ENCODE measurements at regions not wholly inside any gene's neighbourhood (a gene's known extent, or its start where the extent isn't known, plus 50 kb on each side); places are given as distances from the start of the nearest gene placed in this dataset.
"Not testable (repeated sequence)": the region's sequence is repeated elsewhere in the genome, so short reads cannot be mapped to it uniquely, and the experiment has no call there.

DNA sequence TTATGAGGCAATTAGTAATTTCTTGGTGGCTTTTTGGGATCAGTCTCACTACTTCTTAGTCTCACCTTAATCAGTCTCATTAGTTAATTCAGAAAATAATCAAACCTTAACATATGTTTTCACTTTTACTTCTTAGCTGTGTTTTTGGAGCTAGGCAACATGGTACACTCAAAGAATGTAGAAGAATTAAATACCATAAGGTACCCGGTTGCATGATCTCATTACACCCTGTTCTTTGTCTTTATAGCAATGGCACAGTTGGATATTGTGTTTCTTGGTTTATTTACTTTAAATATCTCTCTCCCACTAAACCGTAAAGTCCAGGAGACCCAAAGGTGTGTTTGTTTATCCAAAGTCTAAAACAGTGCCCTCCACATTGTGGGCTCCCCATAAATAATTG is 132.3 kb downstream of the TNFSF18 start:
- DNase-seq (ENCODE audit: low spot score): no peak

DNA sequence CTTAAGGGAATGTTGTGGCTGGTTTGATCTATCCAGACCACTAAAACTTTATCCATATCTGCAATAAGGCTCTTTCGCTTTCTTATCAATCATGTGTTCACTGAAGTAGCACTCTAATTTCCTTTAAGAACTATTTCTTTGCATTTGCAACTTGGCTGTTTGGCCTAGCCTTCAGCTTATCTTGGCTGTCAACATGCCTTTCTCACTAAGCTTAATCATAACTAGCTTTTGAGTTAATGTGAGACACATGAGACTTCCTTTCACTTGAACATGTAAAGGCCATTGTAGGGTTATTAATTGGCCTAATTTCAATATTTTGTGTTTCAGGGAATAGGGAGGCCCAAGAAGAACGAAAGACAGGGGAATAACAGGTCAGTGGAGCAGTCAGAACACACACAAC is 124.7 kb downstream of the TNFSF18 start:
- no peak for DNase-seq (ENCODE audit: low spot score)

DNA sequence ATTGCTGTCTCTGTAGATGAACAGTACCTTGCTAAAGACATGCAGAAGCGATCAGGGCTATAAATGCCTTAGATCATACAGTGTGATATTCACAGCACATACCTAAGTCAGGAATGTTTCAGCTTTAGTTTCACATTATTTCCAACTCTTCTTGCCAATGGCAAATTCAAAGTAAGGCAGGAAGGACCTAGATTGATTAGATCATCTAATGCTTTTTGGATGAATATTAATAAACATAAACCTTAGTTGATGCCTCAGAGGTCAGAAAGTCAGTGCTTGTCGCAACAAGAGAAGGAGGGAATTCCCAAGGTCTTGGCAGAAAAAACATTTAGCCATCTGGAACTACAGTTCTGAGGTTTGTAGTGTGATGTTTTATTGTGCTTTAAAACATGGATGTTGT is 122.3 kb downstream of the TNFSF18 start:
- DNase-seq (ENCODE audit: low spot score): peak; percentile 22

DNA sequence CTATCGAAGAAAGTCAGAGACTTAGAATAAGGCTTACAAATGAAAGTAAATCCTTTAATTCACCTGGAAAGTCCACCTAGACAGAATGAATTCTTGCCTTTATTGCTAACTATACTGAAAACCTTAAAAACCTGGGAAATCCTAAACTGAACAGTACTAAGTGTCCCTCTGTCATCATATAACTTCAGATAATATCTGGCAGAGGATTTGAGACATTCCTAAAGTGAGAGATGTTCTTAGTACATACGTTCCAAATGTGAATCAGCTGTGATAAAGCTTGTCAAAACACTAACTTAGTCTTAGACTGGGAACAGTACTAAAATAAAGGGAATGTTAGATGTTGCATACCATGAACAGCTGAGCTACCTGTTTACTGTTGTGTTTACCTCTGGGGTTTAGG is 121.7 kb downstream of the TNFSF18 start:
- DNase-seq (ENCODE audit: low spot score): no peak

DNA sequence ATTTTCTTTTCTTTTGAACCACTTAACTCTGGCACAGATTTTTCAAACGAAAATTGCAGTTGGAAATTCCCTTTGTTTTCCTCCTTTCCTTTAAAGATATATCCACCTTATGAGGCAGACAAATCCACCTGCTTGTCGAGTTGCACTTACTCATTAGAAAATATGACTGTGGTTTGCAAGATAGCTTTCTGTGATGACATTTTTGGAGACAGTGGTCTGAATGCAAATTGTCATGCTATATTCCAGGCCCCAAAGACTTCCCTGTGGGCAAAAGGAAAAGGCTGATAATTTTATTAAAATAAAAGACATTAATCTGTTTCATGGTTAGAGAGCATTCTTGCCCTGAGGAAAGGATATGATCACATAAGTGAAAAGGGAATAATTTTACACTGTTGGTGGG is 120.6 kb downstream of the TNFSF18 start:
- DNase-seq (ENCODE audit: low spot score): no peak

DNA sequence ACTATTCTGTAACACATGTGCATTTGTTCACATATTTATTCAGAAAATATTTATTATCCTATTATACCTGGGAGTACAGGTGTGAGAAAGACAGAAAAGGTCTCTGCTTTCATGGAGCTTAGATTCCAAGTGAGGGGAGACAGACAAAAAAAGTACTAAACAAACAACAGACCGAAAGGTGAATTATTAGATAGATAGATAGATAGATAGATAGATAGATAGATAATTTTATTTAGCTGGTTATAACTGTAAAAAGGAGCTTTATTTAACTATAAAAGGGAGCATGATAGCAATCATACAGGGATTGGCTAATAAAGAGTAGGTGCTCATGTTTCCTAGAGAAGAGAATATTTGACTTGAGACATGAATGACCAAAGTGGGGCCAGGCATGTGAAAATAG is 119.4 kb downstream of the TNFSF18 start:
- no peak for DNase-seq (ENCODE audit: low spot score)

DNA sequence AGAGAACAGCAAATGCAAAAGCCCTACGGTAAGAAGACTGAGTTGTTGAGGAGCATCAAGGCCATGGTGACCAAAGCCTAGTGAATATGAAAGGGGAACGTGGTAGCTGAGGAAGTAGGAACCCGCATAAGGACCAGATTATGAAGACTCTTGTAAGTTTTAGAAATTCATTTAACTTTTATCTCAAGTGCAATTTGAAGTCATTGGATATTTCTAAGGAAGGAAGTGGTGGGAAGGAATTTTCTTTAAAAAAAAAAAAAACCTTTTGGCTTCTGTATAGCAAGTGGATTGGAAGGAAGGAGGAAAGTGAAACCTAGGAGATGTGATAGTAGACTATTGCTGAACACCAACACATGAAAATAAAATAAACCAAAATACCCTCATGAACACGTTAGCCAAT is 119.0 kb downstream of the TNFSF18 start:
- no peak for DNase-seq (ENCODE audit: low spot score)

DNA sequence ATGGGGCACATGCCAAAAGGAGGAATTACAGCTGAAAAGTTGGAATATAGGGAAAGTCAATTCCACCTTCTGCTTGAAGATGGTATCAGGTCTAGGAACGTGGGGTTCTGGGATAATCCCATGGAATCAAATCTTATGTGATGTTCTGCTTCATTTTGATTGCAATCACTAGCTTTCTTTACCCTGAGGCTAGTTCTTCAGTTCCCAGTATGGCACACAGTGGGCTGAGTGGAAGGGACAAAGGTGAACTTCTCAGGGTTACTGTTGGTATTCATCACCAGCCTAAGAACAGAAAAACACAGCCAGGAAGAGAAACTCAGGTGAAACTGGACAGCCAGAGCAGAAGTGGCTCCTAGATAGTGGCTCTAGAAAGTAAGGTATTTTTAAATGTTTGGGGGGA is 117.8 kb downstream of the TNFSF18 start:
- no peak for DNase-seq (ENCODE audit: low spot score)

DNA sequence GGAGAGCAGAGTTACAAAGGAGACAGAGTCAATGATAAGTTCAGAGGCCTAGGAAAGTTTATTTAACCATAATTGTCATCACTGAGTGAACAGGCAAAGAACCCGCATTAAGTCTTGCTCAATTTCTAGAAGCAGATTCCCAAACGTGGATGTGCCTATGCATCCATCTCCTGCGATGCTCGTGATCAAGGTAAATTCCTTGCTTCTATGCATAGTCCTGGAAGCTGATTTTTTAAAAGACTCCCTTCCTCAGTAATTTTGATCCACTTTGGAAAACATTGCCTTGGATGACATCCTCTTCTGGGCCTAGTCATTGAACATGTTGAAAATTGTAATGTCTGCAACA is 116.4 kb downstream of the TNFSF18 start:
- DNase-seq (ENCODE audit: low spot score): no peak

DNA sequence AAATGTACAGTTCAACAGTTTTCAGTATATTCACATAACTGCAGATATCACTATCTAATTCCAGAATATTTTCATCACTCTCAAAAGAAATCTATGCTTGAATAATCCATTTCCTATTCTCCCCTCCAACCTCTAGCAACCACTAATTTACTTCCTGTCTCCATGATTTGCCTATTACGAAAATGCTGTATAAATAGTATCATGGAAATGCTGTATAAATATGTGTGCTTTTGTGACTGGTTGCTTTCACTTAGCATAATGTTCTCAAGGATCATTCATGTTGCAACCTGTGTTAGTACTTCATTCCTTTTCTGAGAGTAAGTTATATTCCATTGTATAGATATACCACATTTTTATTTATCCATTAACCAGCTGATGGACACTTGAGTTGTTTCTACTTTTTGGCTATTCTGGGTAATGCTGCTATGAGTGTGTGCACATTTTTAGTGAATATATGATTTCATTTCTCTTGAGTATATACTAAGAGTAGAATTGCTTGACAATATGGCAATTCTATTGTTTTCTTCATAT is 115.6 kb downstream of the TNFSF18 start:
- no peak for DNase-seq (ENCODE audit: low spot score)

DNA sequence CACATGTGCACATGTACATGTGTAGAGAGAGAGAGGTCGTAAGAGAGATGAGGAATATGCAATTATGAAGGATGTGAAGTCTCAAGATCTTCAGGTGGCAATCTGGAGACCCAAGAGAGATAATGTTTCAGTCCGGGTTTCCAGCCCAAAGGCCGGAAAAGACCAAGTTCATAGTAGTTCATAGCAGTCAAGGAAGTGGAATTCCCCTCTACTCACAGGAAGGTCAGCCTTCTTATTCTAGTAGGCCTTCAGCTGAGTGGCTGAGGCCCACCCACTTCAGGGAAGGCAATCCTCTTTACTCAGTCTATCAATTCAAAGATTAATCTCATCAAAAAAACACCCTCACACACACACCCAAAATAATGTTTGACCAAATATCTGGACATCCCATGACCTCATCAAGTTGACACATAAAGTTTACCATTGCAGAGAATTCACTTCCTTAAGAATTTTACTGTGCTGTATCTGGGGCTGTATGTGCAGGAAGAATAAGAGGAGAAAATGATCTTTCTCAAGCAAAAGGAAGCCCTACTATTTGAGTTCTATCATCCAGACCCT is 114.6 kb downstream of the TNFSF18 start:
- DNase-seq (ENCODE audit: low spot score): no peak

DNA sequence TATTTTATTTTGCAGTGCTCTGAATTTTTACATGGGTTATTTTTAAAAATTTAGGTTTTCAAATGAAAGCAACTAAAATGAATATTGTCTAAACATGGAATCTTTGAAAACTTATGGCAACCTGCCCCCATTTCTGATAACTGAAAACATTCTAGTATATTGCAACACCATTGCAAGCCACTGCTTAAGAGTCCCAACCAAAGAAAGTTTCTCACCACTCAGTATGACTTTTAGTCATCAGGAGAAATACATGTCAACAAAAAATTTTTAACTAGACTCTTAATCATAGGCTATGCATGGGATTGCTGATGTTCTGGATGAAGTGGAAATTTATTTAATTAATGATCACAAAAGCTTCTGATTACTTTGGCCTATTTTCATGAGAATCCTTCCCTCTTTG is 112.1 kb downstream of the TNFSF18 start:
- DNase-seq (ENCODE audit: low spot score): no peak

DNA sequence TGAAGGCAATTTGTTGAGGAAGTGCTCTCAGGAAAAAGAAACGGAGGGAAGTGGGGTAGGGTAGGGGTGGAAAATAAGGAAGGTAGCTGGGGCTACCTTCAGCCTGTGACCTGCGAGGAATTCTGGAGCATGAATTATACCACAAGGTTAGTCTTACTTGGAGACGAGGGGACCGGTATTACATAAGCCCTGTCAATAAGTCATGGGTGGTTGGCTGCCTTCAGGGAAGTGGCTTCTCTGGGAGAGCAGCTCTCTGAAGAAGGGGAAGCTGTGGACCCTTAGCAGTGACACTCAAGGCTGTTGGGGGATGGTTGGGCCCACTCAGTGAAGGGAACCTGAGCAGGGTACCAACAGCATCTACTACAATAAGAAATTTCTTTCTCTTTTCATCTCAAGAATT is 111.3 kb downstream of the TNFSF18 start:
- no peak for DNase-seq (ENCODE audit: low spot score)

DNA sequence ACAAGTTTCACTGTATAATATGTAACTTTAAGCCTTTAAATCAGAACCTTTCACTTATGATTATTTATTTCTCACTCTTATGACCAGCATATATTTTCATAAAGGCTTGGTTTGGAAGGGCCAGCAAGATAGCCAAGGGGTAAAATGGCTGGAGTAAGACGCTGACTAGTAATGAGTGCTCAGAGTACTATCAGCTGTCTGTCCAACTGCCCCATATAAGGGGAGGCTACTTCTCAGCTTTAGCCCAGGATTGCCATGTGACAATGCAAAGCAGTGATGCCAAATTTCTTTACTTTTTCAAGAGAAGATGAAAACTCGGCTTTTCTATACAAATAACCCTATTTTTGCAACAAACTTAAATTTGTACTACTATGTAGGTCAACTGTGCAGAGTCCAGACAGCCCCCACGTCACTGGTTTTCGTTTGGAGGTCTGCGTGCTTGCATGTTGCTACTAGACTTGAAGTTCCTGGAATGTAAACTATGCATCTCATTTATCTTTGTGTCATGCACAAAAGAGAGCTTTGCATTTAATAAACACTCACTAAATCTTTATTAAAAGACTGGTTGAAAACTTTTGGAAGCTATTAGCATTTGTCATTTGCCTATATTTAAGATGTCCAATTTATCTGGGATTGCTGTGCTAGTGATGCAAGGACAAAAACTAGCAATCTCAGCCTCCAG is 110.4 kb downstream of the TNFSF18 start:
- DNase-seq (ENCODE audit: low spot score): peak; percentile 18

DNA sequence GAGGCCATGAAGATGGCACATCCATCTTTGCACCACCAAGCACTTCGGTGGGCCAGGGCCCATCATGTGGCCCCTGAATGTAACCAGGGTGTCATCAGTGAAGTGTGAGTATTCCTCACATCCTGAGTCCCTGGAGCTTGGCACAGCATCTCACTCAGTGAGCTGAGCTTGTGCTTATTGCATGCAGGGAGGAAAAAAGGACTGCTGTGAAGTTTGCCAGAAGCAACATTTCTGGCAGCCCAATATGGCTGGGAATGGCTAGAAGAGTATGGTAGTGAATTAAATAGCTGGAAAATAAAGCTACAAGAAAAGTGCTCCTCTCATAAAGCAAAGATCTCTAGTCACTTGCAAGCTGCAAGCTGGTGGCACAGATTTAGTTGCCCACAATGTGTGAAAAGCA is 109.3 kb downstream of the TNFSF18 start:
- no peak for DNase-seq (ENCODE audit: low spot score)

DNA sequence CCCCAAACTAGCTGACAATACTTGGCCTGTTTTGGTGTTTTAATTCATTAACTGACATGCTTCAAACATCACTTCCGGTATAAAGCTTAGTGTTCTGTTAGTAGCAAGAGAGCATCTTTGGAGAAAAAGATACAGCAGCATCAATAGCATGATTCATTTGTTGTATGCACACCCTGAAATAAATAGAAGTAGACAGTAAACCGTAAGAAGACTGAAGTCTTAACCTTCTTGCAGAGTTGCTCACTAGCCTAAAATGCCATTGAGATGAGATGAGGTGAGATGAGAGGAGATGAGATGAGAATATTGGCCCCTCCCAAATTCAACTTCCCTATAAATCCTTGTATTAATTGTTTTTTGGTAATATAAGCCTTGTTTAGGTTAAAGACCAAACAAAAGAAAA is 108.8 kb downstream of the TNFSF18 start:
- DNase-seq (ENCODE audit: low spot score): no peak

DNA sequence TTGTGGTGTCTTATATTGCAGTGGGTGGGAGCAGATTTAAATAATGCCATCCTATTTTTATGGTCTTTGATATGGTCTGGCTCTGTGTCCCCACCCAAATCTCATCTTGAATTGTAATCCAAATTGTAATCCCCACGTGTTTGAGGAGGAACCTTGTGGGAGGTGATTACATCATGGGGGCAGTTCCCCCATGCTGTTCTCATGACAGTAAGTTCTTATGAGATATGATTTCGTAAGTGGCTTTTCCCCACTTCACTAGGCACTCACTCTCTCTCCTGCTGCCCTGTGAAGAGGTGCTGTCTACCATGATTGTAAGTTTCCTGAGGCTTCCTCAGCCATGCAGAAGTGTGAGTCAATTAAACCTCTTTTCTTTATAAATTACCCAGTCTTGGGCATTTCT is 107.6 kb downstream of the TNFSF18 start:
- DNase-seq (ENCODE audit: low spot score): not testable (repeated sequence)

DNA sequence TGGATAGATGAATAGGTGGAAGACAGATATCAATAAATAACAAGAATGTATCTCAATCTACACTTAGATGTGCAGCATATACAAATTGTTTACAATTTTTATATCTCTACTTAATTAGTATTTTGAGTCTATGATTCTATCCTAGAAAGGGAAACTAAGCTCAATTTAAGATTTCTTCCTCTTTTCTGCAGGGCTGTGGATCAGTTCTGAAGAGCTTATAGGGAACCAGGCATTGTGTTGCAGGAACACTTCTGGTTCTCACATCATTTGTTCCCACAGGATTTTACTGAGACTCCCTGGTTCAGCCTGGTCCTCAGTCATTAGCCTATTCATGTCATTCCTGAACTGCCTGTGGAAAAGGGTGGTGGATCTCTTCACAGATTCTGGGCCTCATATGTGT is 105.8 kb downstream of the TNFSF18 start:
- no peak for DNase-seq (ENCODE audit: low spot score)

DNA sequence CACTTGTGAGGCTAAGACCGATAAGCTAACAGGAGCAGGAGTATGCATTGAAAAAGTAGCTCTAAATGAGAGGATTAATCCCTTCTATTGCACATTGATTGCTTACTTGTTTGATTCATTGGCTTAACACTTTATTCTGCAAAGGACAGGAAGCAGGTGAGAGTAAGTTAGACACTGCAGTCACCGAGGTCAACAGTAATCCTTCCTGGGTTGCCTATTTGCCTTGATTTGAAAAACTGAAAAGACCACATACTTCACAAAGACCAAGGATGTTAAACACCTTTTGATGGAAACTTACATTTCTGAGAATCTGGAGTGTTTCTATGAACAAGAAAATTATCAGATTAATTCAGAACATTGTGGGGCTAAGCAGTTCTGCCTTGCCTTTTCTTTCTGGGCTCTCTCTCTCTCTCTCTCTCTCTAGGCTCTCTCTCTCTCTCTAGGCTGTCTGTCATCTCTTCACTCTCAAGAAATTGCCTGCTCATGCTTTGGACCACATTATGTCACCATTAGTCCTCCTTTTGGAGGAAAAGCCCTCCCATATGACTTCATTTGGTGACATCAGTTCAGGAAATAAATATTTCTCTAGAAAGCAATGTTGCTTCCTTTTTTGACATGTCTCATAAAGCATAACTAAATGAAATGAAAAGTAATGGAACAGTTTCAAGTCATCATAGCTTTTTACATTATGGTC is 103.8 kb downstream of the TNFSF18 start:
- no peak for DNase-seq (ENCODE audit: low spot score)

DNA sequence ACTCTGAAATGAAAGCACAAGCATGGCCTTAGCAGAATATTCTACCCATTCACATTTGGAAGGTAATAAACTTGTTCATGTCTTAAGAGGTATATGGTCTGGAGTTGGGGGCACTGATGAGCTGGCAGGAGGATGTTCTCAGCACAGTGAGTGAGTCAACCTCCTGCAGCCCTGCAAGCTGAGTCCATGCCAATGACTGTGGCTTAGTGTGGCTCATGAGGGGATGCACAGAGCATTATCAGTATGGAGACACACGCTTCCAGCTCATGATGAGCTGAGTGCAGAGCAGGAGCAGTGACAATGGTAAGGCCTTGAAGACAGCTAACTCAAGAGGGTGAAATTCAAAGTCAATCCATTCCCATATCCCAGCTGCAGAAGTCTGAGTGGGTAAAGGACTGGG is 102.3 kb downstream of the TNFSF18 start:
- DNase-seq (ENCODE audit: low spot score): peak; percentile 38

DNA sequence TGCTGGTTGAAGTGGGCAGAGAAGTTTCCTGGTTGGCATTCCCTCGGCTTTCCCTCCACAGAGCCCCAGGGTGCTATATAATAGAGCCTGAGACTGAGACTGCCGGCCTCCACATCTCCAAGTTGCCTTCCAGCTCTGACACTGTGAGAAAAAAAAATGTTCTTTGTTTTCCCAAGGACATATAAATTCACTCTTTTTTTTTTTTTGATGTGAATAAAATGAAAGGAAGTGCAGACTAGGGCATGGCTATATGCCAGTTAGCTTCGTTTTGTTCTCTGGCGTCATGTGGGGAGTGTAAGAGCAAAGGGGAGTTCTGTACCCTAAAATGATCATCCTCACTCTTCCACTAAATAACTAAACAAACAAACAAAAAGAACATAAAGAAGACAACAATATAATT is 101.6 kb downstream of the TNFSF18 start:
- no peak for DNase-seq (ENCODE audit: low spot score)

DNA sequence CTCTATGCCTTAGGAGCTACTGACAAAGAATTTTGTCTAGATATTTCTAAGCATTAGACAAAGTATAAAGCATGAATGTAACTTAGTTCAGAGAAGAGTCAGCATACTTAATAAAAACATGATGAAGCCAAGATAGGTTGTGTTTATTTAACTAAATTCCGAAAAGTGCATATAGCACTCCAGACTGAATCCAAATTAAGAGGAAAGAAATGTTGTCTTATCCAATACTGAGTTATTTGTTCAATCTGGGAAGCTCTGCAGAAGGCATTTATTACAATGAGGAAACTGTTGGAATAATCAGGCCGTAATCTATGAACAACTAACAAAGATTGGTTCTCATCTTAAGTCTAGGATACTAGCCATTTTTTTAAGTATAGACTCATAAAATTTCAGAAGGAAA is 100.2 kb downstream of the TNFSF18 start:
- no peak for DNase-seq (ENCODE audit: low spot score)

DNA sequence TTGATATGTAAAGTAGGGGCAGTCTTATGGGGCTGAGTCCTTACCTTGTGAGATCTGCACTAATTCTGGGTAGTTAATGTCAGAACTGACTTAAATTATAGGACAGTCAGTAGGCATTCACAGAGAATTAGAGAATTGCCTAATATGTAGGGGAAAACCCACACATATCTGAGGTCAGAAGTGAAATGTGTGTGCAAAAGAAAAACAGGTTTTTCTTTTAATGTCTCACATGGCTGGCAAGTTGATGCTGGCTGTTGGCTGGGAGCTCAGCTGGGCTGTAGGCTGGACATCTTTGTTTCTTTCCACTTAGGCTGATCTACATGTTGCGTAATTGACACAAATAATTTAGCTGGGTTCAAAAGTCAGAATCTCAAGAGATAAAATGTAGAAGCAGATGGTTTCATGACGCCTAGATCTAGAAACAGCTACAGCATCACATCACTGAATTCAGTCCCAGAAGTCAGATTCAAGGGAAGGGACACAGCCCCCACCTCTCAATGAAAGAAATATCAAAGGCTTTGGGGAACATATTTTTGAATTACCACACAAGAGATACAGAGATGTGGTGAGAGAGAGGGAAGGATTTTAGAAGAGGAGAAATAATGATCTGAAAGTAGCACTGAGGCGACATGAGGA is 98.9 kb downstream of the TNFSF18 start:
- DNase-seq (ENCODE audit: low spot score): no peak
